NCI-H460 (cell line): ENCODE measurements at regions not wholly inside any gene's neighbourhood (a gene's known extent, or its start where the extent isn't known, plus 50 kb on each side); places are given as distances from the start of the nearest gene placed in this dataset.
"Not testable (repeated sequence)": the region's sequence is repeated elsewhere in the genome, so short reads cannot be mapped to it uniquely, and the experiment has no call there.

Source experiments
- DNase-seq: peaks from one replicate; pipeline ENCODE4 v3.0.0-alpha.2; 2016; ENCODE audit warnings: low read depth; ENCODE audit errors: extremely low read depth

GRCh38 chr6:67689329-67689728, 945.8 kb upstream of the ADGRB3 start:
- no peak for DNase-seq

GRCh38 chr6:67687396-67687795, 947.7 kb upstream of the ADGRB3 start:
- DNase-seq = no peak

- not testable (repeated sequence) for DNase-seq
Measured at GRCh38 chr6:67686225-67686624, 948.9 kb upstream of the ADGRB3 start.

GRCh38 chr6:67683960-67684359, 951.1 kb upstream of the ADGRB3 start:
- no peak for DNase-seq

GRCh38 chr6:67680297-67680932, 954.7 kb upstream of the ADGRB3 start:
- no peak for DNase-seq

- no peak for DNase-seq
Measured at GRCh38 chr6:67679566-67680296, 955.4 kb upstream of the ADGRB3 start.

- DNase-seq = no peak
Measured at GRCh38 chr6:67676892-67677291, 958.2 kb upstream of the ADGRB3 start.

GRCh38 chr6:67667637-67668422, 967.3 kb upstream of the ADGRB3 start:
- DNase-seq = no peak

GRCh38 chr6:67666177-67666964, 968.7 kb upstream of the ADGRB3 start:
- no peak for DNase-seq

- no peak for DNase-seq
Measured at GRCh38 chr6:67664942-67665341, 970.1 kb upstream of the ADGRB3 start.

GRCh38 chr6:67663105-67663895, 971.8 kb upstream of the ADGRB3 start:
- DNase-seq = no peak

- no peak for DNase-seq
Measured at GRCh38 chr6:67653561-67653960, 981.5 kb upstream of the ADGRB3 start.

GRCh38 chr6:67646550-67646949, 988.5 kb upstream of the ADGRB3 start:
- no peak for DNase-seq

- no peak for DNase-seq
Measured at GRCh38 chr6:67643281-67643680, 991.8 kb upstream of the ADGRB3 start.

GRCh38 chr6:67642582-67642981, 992.5 kb upstream of the ADGRB3 start:
- no peak for DNase-seq

- DNase-seq = no peak
Measured at GRCh38 chr6:67640484-67640883, 994.6 kb upstream of the ADGRB3 start.

GRCh38 chr6:67639161-67639560, 995.9 kb upstream of the ADGRB3 start:
- DNase-seq = no peak

GRCh38 chr6:67634199-67634598, 1000.9 kb upstream of the ADGRB3 start:
- no peak for DNase-seq

GRCh38 chr6:67633058-67633457, 1002.0 kb upstream of the ADGRB3 start:
- DNase-seq = no peak

- DNase-seq = no peak
Measured at GRCh38 chr6:67630146-67630545, 1004.9 kb upstream of the ADGRB3 start.
